DND-41 (cell line): ENCODE measurements at regions not wholly inside any gene's neighbourhood (a gene's known extent, or its start where the extent isn't known, plus 50 kb on each side); places are given as distances from the start of the nearest gene placed in this dataset.

ENCODE experiments used
- ATAC-seq: fragments of 200-7000 bp; cut with Tn5 transposase; 3 replicates; pipeline ENCODE4 v1.9.1; 2021; ENCODE audit warnings: low read depth; ENCODE audit not compliant: insufficient read depth
- DNase-seq: peaks from one replicate; pipeline ENCODE4 v3.0.0-alpha.2; 2020
- H2AFZ ChIP-seq: 2 replicates; pipeline ENCODE4 v1.6.0; 2012; ENCODE audit warnings: low read depth, low read length
- H3K27ac ChIP-seq: 2 replicates; pipeline ENCODE4 v1.5.1; 2012; ENCODE audit warnings: low read length, inconsistent platforms
- H3K27me3 ChIP-seq: fragments of 200-600 bp; sonication (generic); 2 replicates; pipeline ENCODE4 v1.6.0; 2012; ENCODE audit warnings: low read length, mild to moderate bottlenecking, inconsistent platforms; ENCODE audit not compliant: insufficient read depth, poor library complexity
- H3K36me3 ChIP-seq: 2 replicates; pipeline ENCODE4 v1.5.1; 2012; ENCODE audit warnings: low read length, inconsistent platforms; ENCODE audit not compliant: insufficient read depth
- H3K4me1 ChIP-seq: 2 replicates; pipeline ENCODE4 v1.5.1; 2012; ENCODE audit warnings: mild to moderate bottlenecking, low read length; ENCODE audit not compliant: insufficient read depth
- H3K4me2 ChIP-seq: 2 replicates; pipeline ENCODE4 v1.6.0; 2012; ENCODE audit warnings: mild to moderate bottlenecking, moderate library complexity, low read length, inconsistent platforms; ENCODE audit not compliant: insufficient read depth
- H3K4me3 ChIP-seq, 2 experiments: fragments of 200-600 bp in 1 of 2; shearing (Covaris generic) in 1 of 2; 2 replicates each; pipeline ENCODE4 v1.5.1; 2012 to 2016; ENCODE audit warnings: inconsistent platforms in 2 of 2, low read length in 2 of 2, mild to moderate bottlenecking in 2 of 2, low read depth in 1 of 2, moderate library complexity in 1 of 2
- H3K79me2 ChIP-seq: 2 replicates; pipeline ENCODE4 v1.6.0; 2012; ENCODE audit warnings: low read length, inconsistent platforms; ENCODE audit not compliant: insufficient read depth
- H3K9ac ChIP-seq: 2 replicates; pipeline ENCODE4 v1.6.0; 2012; ENCODE audit warnings: low read depth, mild to moderate bottlenecking, inconsistent platforms, low read length, moderate library complexity
- H3K9me3 ChIP-seq: 2 replicates; pipeline ENCODE4 v1.5.1; 2012; ENCODE audit warnings: low read length, moderate library complexity, mild to moderate bottlenecking, inconsistent platforms; ENCODE audit not compliant: insufficient read depth, severe bottlenecking
- H4K20me1 ChIP-seq: 2 replicates; pipeline ENCODE4 v1.6.0; 2012; ENCODE audit warnings: low read length; ENCODE audit not compliant: insufficient read depth
- EZH2 ChIP-seq: IDR thresholded peaks from 3 replicates; pipeline ENCODE4 v1.6.1; 2012; ENCODE audit warnings: borderline replicate concordance, low read depth, mild to moderate bottlenecking, moderate library complexity, low read length, inconsistent platforms; ENCODE audit not compliant: severe bottlenecking
- TF ChIP-seq, protein P1 (sequence below): IDR thresholded peaks from 2 replicates; pipeline ENCODE4 v1.5.1; 2012; ENCODE audit warnings: borderline replicate concordance, low read length, moderate library complexity, mild to moderate bottlenecking; ENCODE audit not compliant: poor library complexity, severe bottlenecking; ENCODE audit errors: extremely low read depth

DNA sequence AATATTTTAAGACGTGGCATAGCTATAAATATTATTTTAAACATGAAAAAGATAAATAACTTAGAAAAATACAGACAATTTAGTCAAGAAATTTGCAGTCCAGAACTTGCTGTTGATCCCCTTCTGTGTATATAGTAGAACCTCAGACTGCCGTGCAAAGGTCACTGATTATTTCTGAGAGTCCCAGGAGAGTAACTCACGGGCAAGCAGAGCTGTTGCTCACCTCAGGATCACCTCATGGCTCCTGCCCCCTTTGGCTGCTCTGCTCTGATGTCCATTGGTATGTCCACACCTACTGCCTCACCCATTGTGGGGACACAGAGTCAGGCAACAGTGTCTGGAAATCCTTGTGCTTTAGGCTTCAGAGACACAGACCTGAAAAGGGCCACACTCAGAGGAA, 392.9 kb upstream of the CELF4 start:
- Histone ChIP-seq H3K27me3 (no peaks in the 10 kb centered on the region), H3K4me1 (no peaks in the 10 kb centered on the region), H3K9ac (no peak overlapping the region), H3K36me3 (no peaks in the 10 kb centered on the region), H3K27ac (no peak overlapping the region), H4K20me1 (no peaks in the 10 kb centered on the region), H3K79me2 (no peaks in the 10 kb centered on the region), H3K4me2 (no peak overlapping the region), H3K9me3 (no peaks in the 10 kb centered on the region), H2AFZ (no peak overlapping the region), H3K4me3 (no peak overlapping the region)
- ATAC-seq (no peak), DNase-seq (no peak)
- TF ChIP-seq, protein P1, sequence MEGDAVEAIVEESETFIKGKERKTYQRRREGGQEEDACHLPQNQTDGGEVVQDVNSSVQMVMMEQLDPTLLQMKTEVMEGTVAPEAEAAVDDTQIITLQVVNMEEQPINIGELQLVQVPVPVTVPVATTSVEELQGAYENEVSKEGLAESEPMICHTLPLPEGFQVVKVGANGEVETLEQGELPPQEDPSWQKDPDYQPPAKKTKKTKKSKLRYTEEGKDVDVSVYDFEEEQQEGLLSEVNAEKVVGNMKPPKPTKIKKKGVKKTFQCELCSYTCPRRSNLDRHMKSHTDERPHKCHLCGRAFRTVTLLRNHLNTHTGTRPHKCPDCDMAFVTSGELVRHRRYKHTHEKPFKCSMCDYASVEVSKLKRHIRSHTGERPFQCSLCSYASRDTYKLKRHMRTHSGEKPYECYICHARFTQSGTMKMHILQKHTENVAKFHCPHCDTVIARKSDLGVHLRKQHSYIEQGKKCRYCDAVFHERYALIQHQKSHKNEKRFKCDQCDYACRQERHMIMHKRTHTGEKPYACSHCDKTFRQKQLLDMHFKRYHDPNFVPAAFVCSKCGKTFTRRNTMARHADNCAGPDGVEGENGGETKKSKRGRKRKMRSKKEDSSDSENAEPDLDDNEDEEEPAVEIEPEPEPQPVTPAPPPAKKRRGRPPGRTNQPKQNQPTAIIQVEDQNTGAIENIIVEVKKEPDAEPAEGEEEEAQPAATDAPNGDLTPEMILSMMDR = no peak
- TF ChIP-seq EZH2 = no peak

DNA sequence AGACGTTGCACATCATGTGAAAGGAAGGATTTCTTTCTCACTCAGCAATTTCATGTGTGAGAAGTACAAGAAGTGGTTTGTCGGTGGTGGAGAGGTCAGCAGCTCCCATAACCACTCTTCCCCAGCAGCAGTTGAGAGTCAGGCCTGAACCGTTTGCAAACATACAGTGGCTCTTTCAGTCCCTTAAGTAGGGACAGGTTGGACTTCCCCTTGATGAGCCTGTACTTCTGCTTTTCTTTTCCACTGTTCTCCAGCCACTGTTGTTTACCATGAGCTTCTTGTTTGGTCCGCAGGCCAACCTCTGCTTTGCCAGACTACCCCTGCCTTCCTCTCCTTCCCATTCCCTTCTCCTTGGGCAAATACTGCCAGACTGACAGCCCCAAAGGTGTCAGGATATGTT, 391.3 kb upstream of the CELF4 start:
- Histone ChIP-seq H3K4me3 (no peak overlapping the region), H2AFZ (no peak overlapping the region), H3K9ac (no peak overlapping the region), H3K9me3 (no peaks in the 10 kb centered on the region), H3K79me2 (no peaks in the 10 kb centered on the region), H3K36me3 (no peaks in the 10 kb centered on the region), H3K4me2 (no peak overlapping the region), H3K27me3 (no peaks in the 10 kb centered on the region), H4K20me1 (no peaks in the 10 kb centered on the region), H3K4me1 (no peaks in the 10 kb centered on the region), H3K27ac (no peak overlapping the region)
- ATAC-seq = no peak
- TF ChIP-seq EZH2 = no peak
- TF ChIP-seq, protein P1 = no peak
- no peak for DNase-seq

DNA sequence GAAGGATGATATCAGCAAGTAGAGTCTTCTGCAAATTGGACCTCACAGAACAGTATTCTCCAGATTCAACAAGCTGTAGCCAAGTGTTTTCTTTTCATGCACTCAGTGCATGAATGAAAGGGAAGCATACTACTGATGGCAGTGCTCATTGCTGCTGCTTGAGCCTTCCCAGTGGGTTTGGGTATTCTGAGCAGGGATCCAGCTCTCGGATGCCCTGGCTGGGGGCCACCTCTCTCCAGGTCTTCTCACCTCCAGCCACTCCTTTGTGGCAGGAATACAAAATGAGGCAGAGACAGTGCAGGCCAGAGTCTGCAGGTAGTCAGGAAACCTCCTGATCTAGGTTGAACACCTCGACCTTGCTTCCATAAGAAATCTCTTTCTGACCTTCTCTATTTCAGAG, 390.4 kb upstream of the CELF4 start:
- ATAC-seq = no peak
- H3K4me2 ChIP-seq = no peak overlapping the region
- no peaks in the 10 kb centered on the region for H3K27me3 ChIP-seq
- H4K20me1 ChIP-seq = no peaks in the 10 kb centered on the region
- H3K79me2 ChIP-seq = no peaks in the 10 kb centered on the region
- H3K4me1 ChIP-seq = no peaks in the 10 kb centered on the region
- no peak for TF ChIP-seq EZH2
- TF ChIP-seq, protein P1 = no peak
- H3K27ac ChIP-seq = no peak overlapping the region
- H3K36me3 ChIP-seq = no peaks in the 10 kb centered on the region
- H2AFZ ChIP-seq = no peak overlapping the region
- DNase-seq = no peak
- no peaks in the 10 kb centered on the region for H3K9me3 ChIP-seq
- no peak overlapping the region for H3K4me3 ChIP-seq
- H3K9ac ChIP-seq = no peak overlapping the region

DNA sequence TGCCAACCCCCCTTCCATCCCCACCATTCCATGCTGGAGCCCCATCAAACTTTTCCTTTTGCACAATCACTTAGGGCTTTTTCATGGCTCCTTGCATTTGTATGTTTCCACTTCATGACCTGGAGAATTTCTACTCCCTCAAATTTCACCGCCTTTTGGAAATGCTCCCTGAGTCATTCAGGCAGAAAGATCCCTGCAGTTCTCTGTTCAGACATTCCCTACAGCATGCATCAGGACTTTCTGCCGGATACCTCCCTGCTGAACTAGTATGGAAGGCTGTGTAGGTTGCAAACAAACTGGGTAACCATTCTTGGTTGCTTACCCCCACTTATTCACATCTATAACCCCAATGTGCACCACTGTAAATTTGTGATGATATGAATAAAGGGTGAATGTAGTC, 389.6 kb upstream of the CELF4 start:
- H3K79me2 ChIP-seq = no peaks in the 10 kb centered on the region
- no peaks in the 10 kb centered on the region for H3K36me3 ChIP-seq
- no peak overlapping the region for H3K9ac ChIP-seq
- no peak overlapping the region for H2AFZ ChIP-seq
- H3K9me3 ChIP-seq = no peaks in the 10 kb centered on the region
- no peak for DNase-seq
- no peak overlapping the region for H3K4me3 ChIP-seq
- no peaks in the 10 kb centered on the region for H4K20me1 ChIP-seq
- H3K4me1 ChIP-seq = no peaks in the 10 kb centered on the region
- no peak for ATAC-seq
- no peaks in the 10 kb centered on the region for H3K27me3 ChIP-seq
- no peak for TF ChIP-seq EZH2
- TF ChIP-seq, protein P1 = no peak
- H3K4me2 ChIP-seq = no peak overlapping the region
- no peak overlapping the region for H3K27ac ChIP-seq
